HG03442 (cell line): ENCODE measurements at regions not wholly inside any gene's neighbourhood (a gene's known extent, or its start where the extent isn't known, plus 50 kb on each side); places are given as distances from the start of the nearest gene placed in this dataset.
"Not testable (repeated sequence)": the region's sequence is repeated elsewhere in the genome, so short reads cannot be mapped to it uniquely, and the experiment has no call there.

Experiments used
- ATAC-seq: cut with Tn5 transposase; IDR thresholded peaks from one replicate; pipeline ENCODE4 v1.9.1; 2021; ENCODE audit warnings: mild to moderate bottlenecking, moderate library complexity; ENCODE audit not compliant: unreplicated experiment

GRCh38 chr9:25288195-25288594 is 390.0 kb downstream of the TUSC1 start:
- ATAC-seq, result not testable (repeated sequence)

- ATAC-seq, result no peak
Measured at GRCh38 chr9:25284365-25284764, 393.9 kb downstream of the TUSC1 start.

GRCh38 chr9:25282946-25283345 is 395.3 kb downstream of the TUSC1 start:
- ATAC-seq, result no peak

- no peak for ATAC-seq
Measured at GRCh38 chr9:25261445-25261844, 416.8 kb downstream of the TUSC1 start.

GRCh38 chr9:25260046-25260445 is 418.2 kb downstream of the TUSC1 start:
- no peak for ATAC-seq

GRCh38 chr9:25255216-25255615 is 423.0 kb downstream of the TUSC1 start:
- no peak for ATAC-seq

GRCh38 chr9:25254051-25254450 is 424.2 kb downstream of the TUSC1 start:
- no peak for ATAC-seq

- ATAC-seq, result no peak
Measured at GRCh38 chr9:25241421-25241820, 436.8 kb downstream of the TUSC1 start.

GRCh38 chr9:25226901-25227686 is 451.1 kb downstream of the TUSC1 start:
- ATAC-seq, result no peak

GRCh38 chr9:25225938-25226760 is 452.1 kb downstream of the TUSC1 start:
- no peak for ATAC-seq

- ATAC-seq, result no peak
Measured at GRCh38 chr9:25224996-25225395, 453.2 kb downstream of the TUSC1 start.

- ATAC-seq, result no peak
Measured at GRCh38 chr9:25224309-25224708, 453.9 kb downstream of the TUSC1 start.

GRCh38 chr9:25212361-25212760 is 465.9 kb downstream of the TUSC1 start:
- no peak for ATAC-seq

- ATAC-seq, result no peak
Measured at GRCh38 chr9:25207402-25208195, 470.6 kb downstream of the TUSC1 start.

- ATAC-seq, result no peak
Measured at GRCh38 chr9:25206027-25206426, 472.2 kb downstream of the TUSC1 start.

GRCh38 chr9:25205285-25205684 is 473.0 kb downstream of the TUSC1 start:
- ATAC-seq, result no peak

- ATAC-seq, result no peak
Measured at GRCh38 chr9:25177858-25178257, 500.4 kb downstream of the TUSC1 start.

GRCh38 chr9:25129537-25129936 is 548.7 kb downstream of the TUSC1 start:
- ATAC-seq, result no peak

- ATAC-seq, result no peak
Measured at GRCh38 chr9:25121811-25122210, 556.4 kb downstream of the TUSC1 start.

GRCh38 chr9:25119041-25119440 is 559.2 kb downstream of the TUSC1 start:
- no peak for ATAC-seq

- ATAC-seq, result no peak
Measured at GRCh38 chr9:25117791-25118190, 560.5 kb downstream of the TUSC1 start.
